ENCODE measurements at regions not wholly inside any gene's neighbourhood (a gene's known extent, or its start where the extent isn't known, plus 50 kb on each side); places are given as distances from the start of the nearest gene placed in this dataset.

GRCh38 chr20:56954797-56955196 is 311.6 kb downstream of the BMP7 start:
- TF ChIP-seq, protein P1, sequence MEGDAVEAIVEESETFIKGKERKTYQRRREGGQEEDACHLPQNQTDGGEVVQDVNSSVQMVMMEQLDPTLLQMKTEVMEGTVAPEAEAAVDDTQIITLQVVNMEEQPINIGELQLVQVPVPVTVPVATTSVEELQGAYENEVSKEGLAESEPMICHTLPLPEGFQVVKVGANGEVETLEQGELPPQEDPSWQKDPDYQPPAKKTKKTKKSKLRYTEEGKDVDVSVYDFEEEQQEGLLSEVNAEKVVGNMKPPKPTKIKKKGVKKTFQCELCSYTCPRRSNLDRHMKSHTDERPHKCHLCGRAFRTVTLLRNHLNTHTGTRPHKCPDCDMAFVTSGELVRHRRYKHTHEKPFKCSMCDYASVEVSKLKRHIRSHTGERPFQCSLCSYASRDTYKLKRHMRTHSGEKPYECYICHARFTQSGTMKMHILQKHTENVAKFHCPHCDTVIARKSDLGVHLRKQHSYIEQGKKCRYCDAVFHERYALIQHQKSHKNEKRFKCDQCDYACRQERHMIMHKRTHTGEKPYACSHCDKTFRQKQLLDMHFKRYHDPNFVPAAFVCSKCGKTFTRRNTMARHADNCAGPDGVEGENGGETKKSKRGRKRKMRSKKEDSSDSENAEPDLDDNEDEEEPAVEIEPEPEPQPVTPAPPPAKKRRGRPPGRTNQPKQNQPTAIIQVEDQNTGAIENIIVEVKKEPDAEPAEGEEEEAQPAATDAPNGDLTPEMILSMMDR (IDR thresholded peaks at IDR 0.05) = no peak
- no peak for TF ChIP-seq POLR2A (IDR thresholded peaks at IDR 0.05)
- no peak for TF ChIP-seq POLR2AphosphoS5 (IDR thresholded peaks at IDR 0.05; ENCODE audit: insufficient read depth in 1 of 2, low read depth in 1 of 2)

Data from vagina (tissue), 2 donors.